RPMI7951 (cell line): ENCODE measurements at regions not wholly inside any gene's neighbourhood (a gene's known extent, or its start where the extent isn't known, plus 50 kb on each side); places are given as distances from the start of the nearest gene placed in this dataset.

Source experiments
- DNase-seq: peaks from one replicate; pipeline ENCODE4 v3.0.0-alpha.2; 2012; ENCODE audit warnings: low read depth

GRCh38 chr10:94192974-94193373 is 169.8 kb downstream of the NOC3L start:
- DNase-seq = no peak

- DNase-seq = no peak
Observed at GRCh38 chr10:94193466-94193924, 169.2 kb downstream of the NOC3L start.

- DNase-seq = peak; percentile 62
Observed at GRCh38 chr10:94194256-94194655, 168.5 kb downstream of the NOC3L start.

- DNase-seq = no peak
Observed at GRCh38 chr10:94197241-94197640, 165.5 kb downstream of the NOC3L start.

- no peak for DNase-seq
Observed at GRCh38 chr10:94198324-94198723, 164.4 kb downstream of the NOC3L start.

GRCh38 chr10:94199565-94199964 is 163.2 kb downstream of the NOC3L start:
- DNase-seq = peak; percentile 19

GRCh38 chr10:94200146-94200837 is 162.4 kb downstream of the NOC3L start:
- no peak for DNase-seq

- peak; percentile 21 for DNase-seq
Observed at GRCh38 chr10:94205396-94205831, 157.3 kb downstream of the NOC3L start.

- DNase-seq = no peak
Observed at GRCh38 chr10:94206176-94206575, 156.6 kb downstream of the NOC3L start.

- DNase-seq = no peak
Observed at GRCh38 chr10:94208315-94208714, 154.4 kb downstream of the NOC3L start.

GRCh38 chr10:94210440-94211168 is 152.1 kb downstream of the NOC3L start:
- no peak for DNase-seq

GRCh38 chr10:94211169-94211510 is 151.6 kb downstream of the NOC3L start:
- no peak for DNase-seq

GRCh38 chr10:94213001-94213530 is 149.7 kb downstream of the NOC3L start:
- DNase-seq = no peak

GRCh38 chr10:94213980-94214379 is 148.8 kb downstream of the NOC3L start:
- no peak for DNase-seq

GRCh38 chr10:94214481-94214893 is 148.3 kb downstream of the NOC3L start:
- DNase-seq = no peak

- DNase-seq = no peak
Observed at GRCh38 chr10:94216201-94216600, 146.5 kb downstream of the NOC3L start.

GRCh38 chr10:94217411-94217810 is 145.3 kb downstream of the NOC3L start:
- no peak for DNase-seq

- no peak for DNase-seq
Observed at GRCh38 chr10:94218493-94219183, 144.1 kb downstream of the NOC3L start.

GRCh38 chr10:94219829-94220228 is 142.9 kb downstream of the NOC3L start:
- no peak for DNase-seq

- DNase-seq = no peak
Observed at GRCh38 chr10:94220717-94221116, 142.0 kb downstream of the NOC3L start.

- no peak for DNase-seq
Observed at GRCh38 chr10:94223702-94224370, 138.9 kb downstream of the NOC3L start.

GRCh38 chr10:94224656-94225055 is 138.1 kb downstream of the NOC3L start:
- DNase-seq = no peak
